ENCODE measurements at regions not wholly inside any gene's neighbourhood (a gene's known extent, or its start where the extent isn't known, plus 50 kb on each side); places are given as distances from the start of the nearest gene placed in this dataset.

DNA sequence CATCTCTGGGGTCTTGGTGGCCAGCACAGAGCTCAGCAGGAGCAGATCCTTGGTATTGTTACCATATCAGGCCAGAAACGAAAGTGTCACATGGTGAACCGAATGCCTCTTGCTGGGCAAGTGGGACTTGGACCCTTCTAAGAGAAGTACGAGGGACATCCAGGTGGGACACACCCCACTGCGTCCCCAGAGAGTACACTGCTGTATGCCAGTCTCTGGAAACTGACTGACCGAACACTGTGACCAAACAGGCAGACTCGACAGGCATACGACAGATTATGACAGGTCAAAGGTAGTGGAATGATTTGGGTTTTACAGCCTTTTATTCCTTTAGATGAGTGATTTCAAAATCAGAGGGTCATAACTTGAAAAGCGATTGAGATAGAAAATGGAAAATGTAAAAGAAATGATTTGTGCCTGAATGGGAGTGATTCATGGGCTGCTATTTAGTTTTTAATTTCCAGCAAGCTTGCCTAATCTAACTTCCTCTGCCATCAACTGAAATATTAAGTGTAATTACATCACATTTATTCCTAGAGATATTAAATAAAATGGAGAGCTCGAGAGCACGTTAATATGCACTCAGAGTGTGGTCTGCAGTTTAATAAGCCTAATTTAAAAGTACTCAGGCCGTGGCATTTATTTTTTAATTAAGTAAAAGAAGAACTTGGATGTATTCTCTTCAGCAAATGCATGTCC is 63.4 kb upstream of the CTXND1 start:
- Histone ChIP-seq H3K27me3 (ENCODE audit: insufficient read depth, low read length) (no peaks in the 10 kb centered on the region), H3K27ac (ENCODE audit: low read depth, low read length, poor library complexity, severe bottlenecking) (no peak overlapping the region), H3F3A (ENCODE audit: insufficient read depth, low read length) (no peaks in the 10 kb centered on the region), H3K36me3 (ENCODE audit: insufficient read depth, low read length) (no peaks in the 10 kb centered on the region), H3K9me3 (ENCODE audit: low read length) (no peaks in the 10 kb centered on the region), H3K4me2 (ENCODE audit: low read length) (no peak overlapping the region), H4K20me1 (ENCODE audit: insufficient read depth, low read length) (no peaks in the 10 kb centered on the region), H3K9me2 (ENCODE audit: low read depth, low read length) (no peaks in the 10 kb centered on the region), H3K79me2 (ENCODE audit: insufficient read depth, low read length) (no peaks in the 10 kb centered on the region), H2AFZ (ENCODE audit: low read length) (no peak overlapping the region), H3K4me3 (ENCODE audit: low read depth, low read length, poor library complexity, severe bottlenecking) (no peak overlapping the region), H3K9ac (ENCODE audit: low read length) (no peak overlapping the region), H3K4me1 (ENCODE audit: insufficient read depth, low read length, severe bottlenecking) (no peaks in the 10 kb centered on the region)
- TF ChIP-seq EZH2 (IDR thresholded peaks at IDR 0.05; ENCODE audit: borderline replicate concordance, low read length) = no peak
- TF ChIP-seq, protein P1, sequence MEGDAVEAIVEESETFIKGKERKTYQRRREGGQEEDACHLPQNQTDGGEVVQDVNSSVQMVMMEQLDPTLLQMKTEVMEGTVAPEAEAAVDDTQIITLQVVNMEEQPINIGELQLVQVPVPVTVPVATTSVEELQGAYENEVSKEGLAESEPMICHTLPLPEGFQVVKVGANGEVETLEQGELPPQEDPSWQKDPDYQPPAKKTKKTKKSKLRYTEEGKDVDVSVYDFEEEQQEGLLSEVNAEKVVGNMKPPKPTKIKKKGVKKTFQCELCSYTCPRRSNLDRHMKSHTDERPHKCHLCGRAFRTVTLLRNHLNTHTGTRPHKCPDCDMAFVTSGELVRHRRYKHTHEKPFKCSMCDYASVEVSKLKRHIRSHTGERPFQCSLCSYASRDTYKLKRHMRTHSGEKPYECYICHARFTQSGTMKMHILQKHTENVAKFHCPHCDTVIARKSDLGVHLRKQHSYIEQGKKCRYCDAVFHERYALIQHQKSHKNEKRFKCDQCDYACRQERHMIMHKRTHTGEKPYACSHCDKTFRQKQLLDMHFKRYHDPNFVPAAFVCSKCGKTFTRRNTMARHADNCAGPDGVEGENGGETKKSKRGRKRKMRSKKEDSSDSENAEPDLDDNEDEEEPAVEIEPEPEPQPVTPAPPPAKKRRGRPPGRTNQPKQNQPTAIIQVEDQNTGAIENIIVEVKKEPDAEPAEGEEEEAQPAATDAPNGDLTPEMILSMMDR (IDR thresholded peaks at IDR 0.05; ENCODE audit: low read length) = no peak

DNA sequence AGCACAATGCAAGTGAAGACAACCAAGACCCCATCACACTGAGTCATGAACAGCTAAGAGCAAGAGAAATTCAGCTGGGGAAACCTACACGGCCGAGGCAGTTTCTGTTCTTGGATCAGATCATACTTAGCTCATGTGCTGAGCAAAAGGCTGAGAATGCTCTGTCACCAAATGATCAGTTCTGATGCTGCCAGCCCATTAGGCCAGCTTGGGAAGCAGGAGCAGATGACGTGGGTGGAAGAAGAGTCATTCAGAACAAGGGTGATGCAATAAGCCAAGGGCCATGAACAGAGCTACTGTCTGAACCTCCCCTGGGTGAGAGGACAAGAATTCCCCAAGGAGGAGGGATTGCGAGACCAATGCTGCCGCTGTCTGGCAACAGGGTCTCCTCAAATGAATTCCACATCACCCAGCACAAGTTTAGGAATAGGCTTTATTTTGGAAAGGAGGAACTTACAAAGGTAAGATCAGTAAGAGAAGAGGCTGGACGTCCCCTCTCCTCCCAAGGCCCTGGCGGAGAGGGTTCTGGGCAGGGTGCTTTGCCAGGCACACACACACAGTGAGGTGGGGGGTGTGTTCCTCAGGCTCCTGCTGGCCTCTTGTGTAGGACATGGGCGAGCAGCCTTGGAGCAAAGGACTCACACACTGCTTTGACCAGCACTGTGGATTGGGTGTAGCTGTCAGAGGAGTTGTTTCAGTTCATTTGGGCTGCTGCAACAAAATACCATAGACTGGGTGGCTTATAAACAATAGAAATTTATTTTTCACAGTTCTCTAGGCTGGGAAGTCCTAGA is 65.6 kb upstream of the CTXND1 start:
- no peaks in the 10 kb centered on the region for H3K4me1 ChIP-seq (ENCODE audit: insufficient read depth, low read length, severe bottlenecking)
- H3K79me2 ChIP-seq (ENCODE audit: insufficient read depth, low read length) = no peaks in the 10 kb centered on the region
- no peaks in the 10 kb centered on the region for H3K36me3 ChIP-seq (ENCODE audit: insufficient read depth, low read length)
- H3F3A ChIP-seq (ENCODE audit: insufficient read depth, low read length) = no peaks in the 10 kb centered on the region
- no peak overlapping the region for H3K4me2 ChIP-seq (ENCODE audit: low read length)
- no peaks in the 10 kb centered on the region for H3K9me2 ChIP-seq (ENCODE audit: low read depth, low read length)
- no peaks in the 10 kb centered on the region for H3K27me3 ChIP-seq (ENCODE audit: insufficient read depth, low read length)
- no peak overlapping the region for H3K9ac ChIP-seq (ENCODE audit: low read length)
- H3K4me3 ChIP-seq (ENCODE audit: low read depth, low read length, poor library complexity, severe bottlenecking) = no peak overlapping the region
- H4K20me1 ChIP-seq (ENCODE audit: insufficient read depth, low read length) = no peaks in the 10 kb centered on the region
- H2AFZ ChIP-seq (ENCODE audit: low read length) = no peak overlapping the region
- no peak for TF ChIP-seq EZH2 (IDR thresholded peaks at IDR 0.05; ENCODE audit: borderline replicate concordance, low read length)
- no peaks in the 10 kb centered on the region for H3K9me3 ChIP-seq (ENCODE audit: low read length)
- no peak overlapping the region for H3K27ac ChIP-seq (ENCODE audit: low read depth, low read length, poor library complexity, severe bottlenecking)

DNA sequence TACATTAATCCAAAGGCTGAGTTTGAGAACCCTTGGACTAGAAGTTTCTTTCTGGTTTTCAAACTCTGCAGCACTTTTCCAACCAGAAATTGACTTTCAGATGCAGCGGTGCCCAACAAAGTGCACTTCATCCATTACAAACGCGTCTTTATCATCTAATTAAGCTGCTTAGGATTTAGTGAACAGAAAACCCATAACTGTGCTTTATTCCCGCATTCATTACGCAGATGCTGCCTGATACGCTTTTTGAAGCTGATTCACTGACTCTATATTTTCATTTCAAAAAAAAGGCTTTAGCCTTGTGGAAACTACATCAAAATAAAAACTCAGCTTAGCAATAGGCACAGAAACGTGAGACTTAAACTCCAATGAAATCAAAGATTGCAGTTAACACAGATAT is 69.8 kb upstream of the CTXND1 start:
- no peaks in the 10 kb centered on the region for H3K27me3 ChIP-seq (ENCODE audit: insufficient read depth, low read length)
- no peak overlapping the region for H2AFZ ChIP-seq (ENCODE audit: low read length)
- H3K9me3 ChIP-seq (ENCODE audit: low read length) = no peaks in the 10 kb centered on the region
- no peaks in the 10 kb centered on the region for H3K79me2 ChIP-seq (ENCODE audit: insufficient read depth, low read length)
- TF ChIP-seq, protein P1 (IDR thresholded peaks at IDR 0.05; ENCODE audit: low read length) = no peak
- TF ChIP-seq EZH2 (IDR thresholded peaks at IDR 0.05; ENCODE audit: borderline replicate concordance, low read length) = no peak
- no peak overlapping the region for H3K27ac ChIP-seq (ENCODE audit: low read depth, low read length, poor library complexity, severe bottlenecking)
- no peak overlapping the region for H3K9ac ChIP-seq (ENCODE audit: low read length)
- no peaks in the 10 kb centered on the region for H3F3A ChIP-seq (ENCODE audit: insufficient read depth, low read length)
- H4K20me1 ChIP-seq (ENCODE audit: insufficient read depth, low read length) = no peaks in the 10 kb centered on the region
- no peaks in the 10 kb centered on the region for H3K36me3 ChIP-seq (ENCODE audit: insufficient read depth, low read length)
- H3K4me2 ChIP-seq (ENCODE audit: low read length) = no peak overlapping the region
- H3K9me2 ChIP-seq (ENCODE audit: low read depth, low read length) = no peaks in the 10 kb centered on the region
- H3K4me3 ChIP-seq (ENCODE audit: low read depth, low read length, poor library complexity, severe bottlenecking) = no peak overlapping the region
- H3K4me1 ChIP-seq (ENCODE audit: insufficient read depth, low read length, severe bottlenecking) = no peaks in the 10 kb centered on the region

Measured in OCI-LY1 (cell line).